ENCODE measurements at regions not wholly inside any gene's neighbourhood (a gene's known extent, or its start where the extent isn't known, plus 50 kb on each side); places are given as distances from the start of the nearest gene placed in this dataset.

DNA sequence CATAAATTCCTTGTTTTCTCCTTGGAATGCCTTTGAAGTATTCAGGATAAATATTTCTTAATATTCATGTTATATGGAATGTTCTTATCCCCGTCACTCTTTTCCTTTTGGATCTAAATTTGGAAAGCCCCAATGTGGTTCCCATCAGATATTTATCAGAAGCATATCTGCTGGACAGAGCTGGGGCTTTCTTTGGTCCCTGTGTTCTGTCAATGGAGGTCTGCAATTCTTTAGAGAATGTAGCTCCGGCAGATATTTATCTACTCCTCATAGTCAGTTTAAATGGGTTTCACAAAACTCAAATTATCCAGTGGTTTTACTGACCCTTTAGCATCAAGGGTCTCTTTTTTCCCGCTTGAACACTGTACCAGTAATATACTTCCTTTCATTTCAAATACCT lies 167.8 kb upstream of the SCN7A start (continued):
- TF ChIP-seq EP300 (IDR thresholded peaks at IDR 0.05; ENCODE audit: borderline replicate concordance in 1 of 2, low read depth in 1 of 2, low read length in 1 of 2) (peak; percentile 46 to 65; a peak in 3 of 4 replicates), FOXM1 (IDR thresholded peaks at IDR 0.05; ENCODE audit: low read depth) (no peak)

GRCh38 chr2:166661391-166661790 lies 167.3 kb upstream of the SCN7A start:
- TF ChIP-seq, protein P1, sequence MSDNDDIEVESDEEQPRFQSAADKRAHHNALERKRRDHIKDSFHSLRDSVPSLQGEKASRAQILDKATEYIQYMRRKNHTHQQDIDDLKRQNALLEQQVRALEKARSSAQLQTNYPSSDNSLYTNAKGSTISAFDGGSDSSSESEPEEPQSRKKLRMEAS (IDR thresholded peaks at IDR 0.05; ENCODE audit: low read depth), result no peak
- TF ChIP-seq MEF2A (IDR thresholded peaks at IDR 0.05; ENCODE audit: borderline replicate concordance, low read depth), result no peak
- no peak for TF ChIP-seq ZBTB33 (IDR thresholded peaks at IDR 0.05; ENCODE audit: borderline replicate concordance, low read depth)
- 68% methylated on average over 2 of the region's 2 CpGs for WGBS (ENCODE audit: low lambda C conversion rate)
- DNase-seq, result no peak
- Histone ChIP-seq H3K36me3 (replicated peaks in 1 of 2; ENCODE audit: control insufficient read depth in 1 of 2, insufficient read depth in 2 of 2, low read length in 1 of 2) (no peaks in the 10 kb centered on the region), H4K20me1 (ENCODE audit: insufficient read depth) (no peaks in the 10 kb centered on the region), H3K27me3 (ENCODE audit: insufficient read depth) (no peaks in the 10 kb centered on the region), H2AFZ (ENCODE audit: low read depth) (no peak overlapping the region), H3K9ac (no peak overlapping the region), H3K4me3 (ENCODE audit: low read depth in 2 of 2, low read length in 1 of 2) (no peak overlapping the region), H3K4me1 (ENCODE audit: control insufficient read depth in 1 of 2, insufficient read depth in 2 of 2, low read depth in 1 of 2, low read length in 1 of 2) (peaks cover 2 to 7% of the 10 kb centered on the region in 2 experiments; a peak in 2 of 4 replicates), H3K4me2 (no peak overlapping the region), H3K79me2 (ENCODE audit: insufficient read depth) (no peaks in the 10 kb centered on the region), H3F3A (replicated peaks; ENCODE audit: insufficient read depth) (peaks cover 7% of the 10 kb centered on the region), H3K9me3 (peaks cover 3% of the 10 kb centered on the region; the same call in 1 of the 2 replicates), H3K9me2 (no peaks in the 10 kb centered on the region), H3K27ac (ENCODE audit: low read depth in 2 of 2, low read length in 1 of 2) (peak overlapping the region in 1 of 2 experiments; percentile 70; a peak in 1 of 4 replicates)
- ChIA-PET POLR2A (no interaction called here), CTCF (no interaction called here)

- DNase-seq, result no peak
These were observed 164.9 kb upstream of the SCN7A start for GRCh38 chr2:166658901-166659300.

More at GRCh38 chr2:166658901-166659300, 164.9 kb upstream of the SCN7A start:
- Histone ChIP-seq H4K20me1 (ENCODE audit: insufficient read depth) (no peaks in the 10 kb centered on the region), H3F3A (replicated peaks; ENCODE audit: insufficient read depth) (peaks cover under 1% of the 10 kb centered on the region), H3K27ac (ENCODE audit: low read depth in 2 of 2, low read length in 1 of 2) (no peak overlapping the region), H2AFZ (ENCODE audit: low read depth) (no peak overlapping the region), H3K9ac (no peak overlapping the region), H3K36me3 (replicated peaks in 1 of 2; ENCODE audit: control insufficient read depth in 1 of 2, insufficient read depth in 2 of 2, low read length in 1 of 2) (no peaks in the 10 kb centered on the region), H3K4me1 (ENCODE audit: control insufficient read depth in 1 of 2, insufficient read depth in 2 of 2, low read depth in 1 of 2, low read length in 1 of 2) (peaks cover 2 to 6% of the 10 kb centered on the region in 2 experiments; a peak in 2 of 4 replicates), H3K4me3 (ENCODE audit: low read depth in 2 of 2, low read length in 1 of 2) (no peak overlapping the region), H3K4me2 (no peak overlapping the region), H3K79me2 (ENCODE audit: insufficient read depth) (no peaks in the 10 kb centered on the region), H3K9me2 (no peaks in the 10 kb centered on the region), H3K27me3 (ENCODE audit: insufficient read depth) (no peaks in the 10 kb centered on the region), H3K9me3 (peaks cover 5% of the 10 kb centered on the region; the same call in 1 of the 2 replicates)
- CTCF ChIA-PET, result interaction anchor here (1.0 kb wide), 1 partner anchor 120 kb away, joined by 3 read pairs; no protein-coding TSS in a partner anchor
- no peak for TF ChIP-seq GATA2 (CRISPR knock-in tag; IDR thresholded peaks at IDR 0.05)
- TF ChIP-seq TCF12 (IDR thresholded peaks at IDR 0.05), result peak; percentile 9; the same call in 1 of the 2 replicates
- TF ChIP-seq PBX3 (IDR thresholded peaks at IDR 0.05), result peak; percentile 28; the same call in 1 of the 2 replicates
- POLR2A ChIA-PET, result no interaction called here
- WGBS (ENCODE audit: low lambda C conversion rate), result 94% methylated on average over 1 of the region's 1 CpG

All from SK-N-SH (cell line).